HepG2 (cell line): ENCODE measurements at regions not wholly inside any gene's neighbourhood (a gene's known extent, or its start where the extent isn't known, plus 50 kb on each side); places are given as distances from the start of the nearest gene placed in this dataset.

Experiments used
- ATAC-seq: fragments of 200-7000 bp; cut with Tn5 transposase; 3 replicates; pipeline ENCODE4 v1.9.1; 2020; ENCODE audit warnings: mild to moderate bottlenecking, moderate library complexity
- BruUV-seq: library from RNA; stranded (reverse); fragments of 400-500 nt; replicated peaks from 2 replicates; lab custom pipeline; 2021; lab: Mats Ljungman, UMichigan
- CTCF ChIA-PET: fragments of 300-600 bp; formaldehyde crosslinking; extraction: SDS; loops from one replicate; lab custom pipeline; 2021; ENCODE audit warnings: low total read pairs, inconsistent platforms, low intra/inter-chr PET ratio; lab: Yijun Ruan, JAX
- POLR2A ChIA-PET: fragments of 350-600 bp; sonication (Branson Sonifier 250); formaldehyde crosslinking; loops from one replicate; lab custom pipeline; 2020; ENCODE audit warnings: antibody characterized with exemption, inconsistent platforms; lab: Yijun Ruan, JAX
- DNase-seq: peaks from one replicate; pipeline ENCODE4 v3.0.0-alpha.2; 2015; ENCODE audit warnings: low spot score
- FAIRE-seq: peaks from 3 replicates; lab custom pipeline; 2011; peaks lifted over from hg19 to GRCh38; lab: Jason Lieb, UNC
- H2AFZ ChIP-seq: one replicate; pipeline ENCODE4 v1.6.1; 2011; ENCODE audit warnings: low read length, inconsistent platforms
- H3K27ac ChIP-seq: fragments of 300-600 bp; 3 replicates; pipeline ENCODE4 v1.8.0; 2011; ENCODE audit warnings: mixed run types, mild to moderate bottlenecking, mixed read lengths, low read length, inconsistent platforms; ENCODE audit not compliant: insufficient read depth; ENCODE audit errors: extremely low read length
- H3K27me3 ChIP-seq, 2 experiments: fragments of 200-600 bp in 1 of 2; 2 replicates in 1 of 2; 3 replicates in 1 of 2; pipeline versions ENCODE4 v1.6.0 to v1.8.0; 2011; ENCODE audit warnings: low read length in 2 of 2, mild to moderate bottlenecking in 2 of 2, moderate library complexity in 2 of 2, inconsistent platforms in 1 of 2; ENCODE audit not compliant: insufficient read depth in 2 of 2, control insufficient read depth in 1 of 2
- H3K36me3 ChIP-seq, 2 experiments: fragments of 200-600 bp in 1 of 2; replicated peaks in 1 of 2; 2 replicates in 1 of 2; 3 replicates in 1 of 2; pipeline versions ENCODE4 v1.5.1 to v1.8.0; 2011; ENCODE audit warnings: low read length in 2 of 2, inconsistent platforms in 1 of 2; ENCODE audit not compliant: insufficient read depth in 2 of 2, control insufficient read depth in 1 of 2
- H3K4me1 ChIP-seq: 2 replicates; pipeline ENCODE4 v1.5.1; 2012; ENCODE audit warnings: low read length, inconsistent platforms; ENCODE audit not compliant: insufficient read depth
- H3K4me2 ChIP-seq: 2 replicates; pipeline ENCODE4 v1.6.0; 2011; ENCODE audit warnings: low read depth, low read length, inconsistent platforms
- H3K4me3 ChIP-seq, 3 experiments: fragments of 200-600 bp in 1 of 3; sonication (generic), shearing (Covaris generic) in 1 of 3; replicated peaks in 1 of 3; 2 replicates each; pipeline ENCODE4 v1.5.1; 2011 to 2016; ENCODE audit warnings: low read length in 3 of 3, inconsistent platforms in 2 of 3, low read depth in 2 of 3, mild to moderate bottlenecking in 2 of 3, control low read depth in 1 of 3, mixed read lengths in 1 of 3; ENCODE audit not compliant: insufficient read depth in 1 of 3
- H3K79me2 ChIP-seq: one replicate; pipeline ENCODE4 v1.6.1; 2011; ENCODE audit warnings: low read length, inconsistent platforms; ENCODE audit not compliant: insufficient read depth
- H3K9ac ChIP-seq: 2 replicates; pipeline ENCODE4 v1.6.0; 2011; ENCODE audit warnings: mild to moderate bottlenecking, low read depth, low read length, inconsistent platforms; ENCODE audit not compliant: insufficient read depth
- H3K9me3 ChIP-seq: 2 replicates; pipeline ENCODE4 v1.5.1; 2012; ENCODE audit warnings: mild to moderate bottlenecking, low read length
- H4K20me1 ChIP-seq: 2 replicates; pipeline ENCODE4 v1.6.0; 2011; ENCODE audit warnings: inconsistent platforms, mild to moderate bottlenecking, low read length, moderate library complexity; ENCODE audit not compliant: insufficient read depth
- ETV6 ChIP-seq: sonication (generic); formaldehyde crosslinking; conservative IDR thresholded peaks from 2 replicates; pipeline ENCODE4 v1.4.0; 2020; ENCODE audit warnings: missing genetic modification reagents
- FOXO1 ChIP-seq: sonication (generic); formaldehyde crosslinking; IDR thresholded peaks from 2 replicates; pipeline ENCODE4 v1.4.0; 2020; ENCODE audit warnings: missing genetic modification reagents
- MEF2D ChIP-seq: sonication (generic); formaldehyde crosslinking; IDR thresholded peaks from 2 replicates; pipeline ENCODE4 v1.5.1; 2020; ENCODE audit warnings: mild to moderate bottlenecking, missing genetic modification reagents
- PHF20 ChIP-seq: sonication (generic); formaldehyde crosslinking; IDR thresholded peaks from 2 replicates; pipeline ENCODE4 v1.5.0; 2020; ENCODE audit warnings: mild to moderate bottlenecking, missing genetic modification reagents
- SIN3A ChIP-seq: IDR thresholded peaks from 2 replicates; pipeline ENCODE4 v1.6.1; 2011; ENCODE audit warnings: low read depth, mild to moderate bottlenecking, control low read depth, low read length, borderline replicate concordance
- TRIM22 ChIP-seq: fragments of 450-650 bp; IDR thresholded peaks from 2 replicates; pipeline ENCODE4 v1.6.1; 2017
- ZFP90 ChIP-seq: sonication (generic); formaldehyde crosslinking; IDR thresholded peaks from 2 replicates; pipeline ENCODE4 v1.8.0; 2022; ENCODE audit warnings: missing genetic modification reagents, mild to moderate bottlenecking, inconsistent platforms, borderline replicate concordance
- ZNF260 ChIP-seq: sonication (generic); formaldehyde crosslinking; IDR thresholded peaks from 2 replicates; pipeline ENCODE4 v1.4.0; 2020; ENCODE audit warnings: missing genetic modification reagents, low read depth, mild to moderate bottlenecking, borderline replicate concordance
- WGBS: methylation state at CpG from one replicate; pipeline ENCODE4 v1.1.6; 2017; ENCODE audit warnings: low lambda C conversion rate; 5-methylcytosine and 5-hydroxymethylcytosine counted together
- in situ Hi-C: cut with HindIII; loops from 2 replicates; pipeline ENCODE4 v1.10.0; 2017; ENCODE audit warnings: low pct_unique_long_range_greater_than_20kb; ENCODE audit not compliant: extremely low pct_ligation_motif_present
- intact Hi-C: fragments of 100-400 bp; cut with micrococcal nuclease; formaldehyde crosslinking; loops from one replicate; pipeline ENCODE4 v1.10.0; 2022; ENCODE audit not compliant: unreplicated experiment
- TF ChIP-seq, protein P1 (sequence below): IDR thresholded peaks from 2 replicates; pipeline ENCODE4 v1.6.1; 2016; ENCODE audit warnings: missing biosample characterization, missing genetic modification reagents, low read depth
- TF ChIP-seq, protein P2 (sequence below): sonication (generic); formaldehyde crosslinking; IDR thresholded peaks from 2 replicates; pipeline ENCODE4 v1.8.1; 2023; ENCODE audit warnings: mild to moderate bottlenecking, moderate library complexity, missing genetic modification reagents
- TF ChIP-seq, protein P3 (sequence below): sonication (generic); formaldehyde crosslinking; IDR thresholded peaks from 2 replicates; pipeline ENCODE4 v1.4.0; 2020; ENCODE audit warnings: missing genetic modification reagents, borderline replicate concordance
- TF ChIP-seq, protein P4 (sequence below): sonication (generic); formaldehyde crosslinking; IDR thresholded peaks from 2 replicates; pipeline ENCODE4 v1.5.1; 2020; ENCODE audit warnings: mild to moderate bottlenecking, missing genetic modification reagents, borderline replicate concordance

- CTCF ChIA-PET, result no interaction called here
- no peak for FAIRE-seq
- no peaks in the 10 kb centered on the region for H3K27me3 ChIP-seq
- BruUV-seq, result no TSS peak
- no peak overlapping the region for H2AFZ ChIP-seq
- H3K79me2 ChIP-seq, result no peaks in the 10 kb centered on the region
- in situ Hi-C loops, result no loop called here
- no peaks in the 10 kb centered on the region for H3K36me3 ChIP-seq
- no peaks in the 10 kb centered on the region; the same call in 1 of the 2 replicates for H3K4me1 ChIP-seq
- no peak for ATAC-seq
- no peak overlapping the region for H3K4me2 ChIP-seq
- no peaks in the 10 kb centered on the region for H4K20me1 ChIP-seq
- intact Hi-C loops, result no loop called here
- H3K9me3 ChIP-seq, result no peaks in the 10 kb centered on the region
- no peak overlapping the region for H3K4me3 ChIP-seq
- no peak overlapping the region for H3K9ac ChIP-seq
- DNase-seq, result no peak
- WGBS, result 4% methylated on average over 3 of the region's 4 CpGs
- H3K27ac ChIP-seq, result no peak overlapping the region
- POLR2A ChIA-PET, result no interaction called here
- TF ChIP-seq, protein P1, sequence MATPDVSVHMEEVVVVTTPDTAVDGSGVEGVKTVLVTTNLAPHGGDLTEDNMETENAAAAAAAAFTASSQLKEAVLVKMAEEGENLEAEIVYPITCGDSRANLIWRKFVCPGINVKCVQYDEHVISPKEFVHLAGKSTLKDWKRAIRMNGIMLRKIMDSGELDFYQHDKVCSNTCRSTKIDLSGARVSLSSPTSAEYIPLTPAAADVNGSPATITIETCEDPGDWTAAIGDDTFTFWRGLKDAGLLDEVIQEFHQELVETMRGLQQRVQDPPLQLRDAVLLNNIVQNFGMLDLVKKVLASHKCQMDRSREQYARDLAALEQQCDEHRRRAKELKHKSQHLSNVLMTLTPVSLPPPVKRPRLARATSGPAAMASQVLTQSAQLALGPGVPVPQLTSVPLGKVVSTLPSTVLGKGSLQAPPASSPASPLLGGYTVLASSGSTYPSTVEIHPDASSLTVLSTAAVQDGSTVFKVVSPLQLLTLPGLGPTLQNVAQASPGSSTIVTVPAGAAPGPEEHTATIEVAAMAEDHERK (CRISPR knock-in tag), result no peak
- TF ChIP-seq ZFP90 (CRISPR knock-in tag) (no peak), ZNF260 (CRISPR knock-in tag) (no peak), TRIM22 (no peak), MEF2D (CRISPR knock-in tag) (no peak), ETV6 (CRISPR knock-in tag) (no peak), SIN3A (no peak), FOXO1 (CRISPR knock-in tag) (no peak), PHF20 (CRISPR knock-in tag) (no peak)
- TF ChIP-seq, protein P2, sequence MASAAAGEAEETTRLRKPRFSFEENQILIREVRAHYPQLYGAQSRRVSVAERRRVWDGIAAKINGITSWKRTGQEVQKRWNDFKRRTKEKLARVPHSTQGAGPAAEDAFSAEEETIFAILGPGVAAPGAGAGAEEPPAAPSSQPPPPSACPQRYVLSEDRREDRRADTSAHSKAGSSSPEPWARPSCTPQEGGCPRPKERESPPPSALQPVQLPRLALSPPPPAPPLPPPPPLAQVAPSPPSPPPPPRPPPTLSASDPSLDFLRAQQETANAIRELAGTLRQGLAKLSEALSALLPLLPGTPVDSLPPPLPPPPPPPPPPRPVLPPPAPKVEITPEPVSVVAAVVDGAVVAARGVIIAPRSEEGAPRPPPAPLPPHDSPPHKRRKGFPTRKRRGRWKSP (CRISPR knock-in tag), result no peak
- TF ChIP-seq, protein P3, sequence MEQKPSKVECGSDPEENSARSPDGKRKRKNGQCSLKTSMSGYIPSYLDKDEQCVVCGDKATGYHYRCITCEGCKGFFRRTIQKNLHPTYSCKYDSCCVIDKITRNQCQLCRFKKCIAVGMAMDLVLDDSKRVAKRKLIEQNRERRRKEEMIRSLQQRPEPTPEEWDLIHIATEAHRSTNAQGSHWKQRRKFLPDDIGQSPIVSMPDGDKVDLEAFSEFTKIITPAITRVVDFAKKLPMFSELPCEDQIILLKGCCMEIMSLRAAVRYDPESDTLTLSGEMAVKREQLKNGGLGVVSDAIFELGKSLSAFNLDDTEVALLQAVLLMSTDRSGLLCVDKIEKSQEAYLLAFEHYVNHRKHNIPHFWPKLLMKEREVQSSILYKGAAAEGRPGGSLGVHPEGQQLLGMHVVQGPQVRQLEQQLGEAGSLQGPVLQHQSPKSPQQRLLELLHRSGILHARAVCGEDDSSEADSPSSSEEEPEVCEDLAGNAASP (CRISPR knock-in tag), result no peak
- TF ChIP-seq, protein P4, sequence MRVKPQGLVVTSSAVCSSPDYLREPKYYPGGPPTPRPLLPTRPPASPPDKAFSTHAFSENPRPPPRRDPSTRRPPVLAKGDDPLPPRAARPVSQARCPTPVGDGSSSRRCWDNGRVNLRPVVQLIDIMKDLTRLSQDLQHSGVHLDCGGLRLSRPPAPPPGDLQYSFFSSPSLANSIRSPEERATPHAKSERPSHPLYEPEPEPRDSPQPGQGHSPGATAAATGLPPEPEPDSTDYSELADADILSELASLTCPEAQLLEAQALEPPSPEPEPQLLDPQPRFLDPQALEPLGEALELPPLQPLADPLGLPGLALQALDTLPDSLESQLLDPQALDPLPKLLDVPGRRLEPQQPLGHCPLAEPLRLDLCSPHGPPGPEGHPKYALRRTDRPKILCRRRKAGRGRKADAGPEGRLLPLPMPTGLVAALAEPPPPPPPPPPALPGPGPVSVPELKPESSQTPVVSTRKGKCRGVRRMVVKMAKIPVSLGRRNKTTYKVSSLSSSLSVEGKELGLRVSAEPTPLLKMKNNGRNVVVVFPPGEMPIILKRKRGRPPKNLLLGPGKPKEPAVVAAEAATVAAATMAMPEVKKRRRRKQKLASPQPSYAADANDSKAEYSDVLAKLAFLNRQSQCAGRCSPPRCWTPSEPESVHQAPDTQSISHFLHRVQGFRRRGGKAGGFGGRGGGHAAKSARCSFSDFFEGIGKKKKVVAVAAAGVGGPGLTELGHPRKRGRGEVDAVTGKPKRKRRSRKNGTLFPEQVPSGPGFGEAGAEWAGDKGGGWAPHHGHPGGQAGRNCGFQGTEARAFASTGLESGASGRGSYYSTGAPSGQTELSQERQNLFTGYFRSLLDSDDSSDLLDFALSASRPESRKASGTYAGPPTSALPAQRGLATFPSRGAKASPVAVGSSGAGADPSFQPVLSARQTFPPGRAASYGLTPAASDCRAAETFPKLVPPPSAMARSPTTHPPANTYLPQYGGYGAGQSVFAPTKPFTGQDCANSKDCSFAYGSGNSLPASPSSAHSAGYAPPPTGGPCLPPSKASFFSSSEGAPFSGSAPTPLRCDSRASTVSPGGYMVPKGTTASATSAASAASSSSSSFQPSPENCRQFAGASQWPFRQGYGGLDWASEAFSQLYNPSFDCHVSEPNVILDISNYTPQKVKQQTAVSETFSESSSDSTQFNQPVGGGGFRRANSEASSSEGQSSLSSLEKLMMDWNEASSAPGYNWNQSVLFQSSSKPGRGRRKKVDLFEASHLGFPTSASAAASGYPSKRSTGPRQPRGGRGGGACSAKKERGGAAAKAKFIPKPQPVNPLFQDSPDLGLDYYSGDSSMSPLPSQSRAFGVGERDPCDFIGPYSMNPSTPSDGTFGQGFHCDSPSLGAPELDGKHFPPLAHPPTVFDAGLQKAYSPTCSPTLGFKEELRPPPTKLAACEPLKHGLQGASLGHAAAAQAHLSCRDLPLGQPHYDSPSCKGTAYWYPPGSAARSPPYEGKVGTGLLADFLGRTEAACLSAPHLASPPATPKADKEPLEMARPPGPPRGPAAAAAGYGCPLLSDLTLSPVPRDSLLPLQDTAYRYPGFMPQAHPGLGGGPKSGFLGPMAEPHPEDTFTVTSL, result no peak
Observed at GRCh38 chr1:59178339-59179187, 118.3 kb upstream of the FGGY start.
